NT2/D1 (cell line): ENCODE measurements at regions not wholly inside any gene's neighbourhood (a gene's known extent, or its start where the extent isn't known, plus 50 kb on each side); places are given as distances from the start of the nearest gene placed in this dataset.

ENCODE experiments used
- DNase-seq: peaks from one replicate; pipeline ENCODE4 v3.0.0-alpha.2; 2011; ENCODE audit warnings: low read depth, low spot score
- H3K27me3 ChIP-seq: 2 replicates; pipeline ENCODE4 v1.6.0; 2011; ENCODE audit warnings: mild to moderate bottlenecking; ENCODE audit not compliant: insufficient read length, insufficient read depth
- H3K36me3 ChIP-seq: 2 replicates; pipeline ENCODE4 v1.6.1; 2011; ENCODE audit warnings: mild to moderate bottlenecking, low read length, mixed read lengths; ENCODE audit not compliant: insufficient read depth, insufficient read length
- H3K4me1 ChIP-seq: 2 replicates; pipeline ENCODE4 v1.5.1; 2011; ENCODE audit not compliant: insufficient read depth, insufficient read length
- H3K4me3 ChIP-seq: 2 replicates; pipeline ENCODE4 v1.5.1; 2011; ENCODE audit warnings: low read depth; ENCODE audit not compliant: insufficient read length
- H3K9ac ChIP-seq: 2 replicates; pipeline ENCODE4 v1.6.0; 2011; ENCODE audit warnings: low read depth; ENCODE audit not compliant: insufficient read length
- H3K9me3 ChIP-seq: 2 replicates; pipeline ENCODE4 v1.5.1; 2011; ENCODE audit warnings: mild to moderate bottlenecking, low read length; ENCODE audit not compliant: insufficient read depth
- SUZ12 ChIP-seq: IDR thresholded peaks from 2 replicates; pipeline ENCODE4 v1.6.1; 2011; ENCODE audit not compliant: insufficient read length, insufficient read depth; ENCODE audit errors: extremely low read depth
- YY1 ChIP-seq: IDR thresholded peaks from 2 replicates; pipeline ENCODE4 v1.6.1; 2011; ENCODE audit not compliant: insufficient read length, insufficient read depth
- ZNF274 ChIP-seq: IDR thresholded peaks from 2 replicates; pipeline ENCODE4 v1.6.1; 2011; ENCODE audit warnings: mild to moderate bottlenecking, low read depth, low read length

- DNase-seq = peak; percentile 66
- no peaks in the 10 kb centered on the region for H3K36me3 ChIP-seq
- H3K27me3 ChIP-seq = no peaks in the 10 kb centered on the region
- peaks cover 14% of the 10 kb centered on the region; the same call in 1 of the 2 replicates for H3K9me3 ChIP-seq
- no peak overlapping the region for H3K9ac ChIP-seq
- H3K4me1 ChIP-seq = no peaks in the 10 kb centered on the region
- H3K4me3 ChIP-seq = no peak overlapping the region
- TF ChIP-seq ZNF274 = no peak
- TF ChIP-seq YY1 = no peak
- no peak for TF ChIP-seq SUZ12
These were observed 190.3 kb downstream of the DHX15 start for GRCh38 chr4:24394041-24394440.

DNA sequence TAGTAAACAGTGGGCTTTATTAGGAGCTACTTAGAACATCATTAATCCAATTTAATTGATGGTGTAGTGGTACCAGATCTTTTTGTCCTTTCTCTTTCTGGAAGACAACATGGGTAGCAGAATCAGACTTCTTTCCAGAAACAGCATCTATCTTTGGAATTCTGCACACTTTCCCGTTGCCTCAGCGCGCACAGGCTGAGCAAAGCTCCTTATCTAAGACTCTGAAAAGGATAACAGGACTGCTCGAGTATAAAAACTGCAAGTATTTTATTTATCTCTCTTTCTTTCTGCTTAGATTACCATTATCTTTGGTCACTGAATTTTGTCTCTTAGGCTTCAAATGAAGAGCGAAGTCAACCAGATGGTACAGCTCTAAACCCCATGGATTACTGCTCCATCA lies 191.7 kb downstream of the DHX15 start:
- Histone ChIP-seq H3K9me3 (peaks cover 14% of the 10 kb centered on the region; the same call in 1 of the 2 replicates), H3K4me3 (no peak overlapping the region), H3K27me3 (no peaks in the 10 kb centered on the region), H3K36me3 (no peaks in the 10 kb centered on the region), H3K4me1 (no peaks in the 10 kb centered on the region), H3K9ac (no peak overlapping the region)
- DNase-seq = no peak
- TF ChIP-seq ZNF274 = no peak
- TF ChIP-seq YY1 = no peak
- TF ChIP-seq SUZ12 = no peak

- Histone ChIP-seq H3K27me3 (peaks cover 14% of the 10 kb centered on the region), H3K4me3 (no peak overlapping the region), H3K9me3 (no peaks in the 10 kb centered on the region), H3K36me3 (no peaks in the 10 kb centered on the region), H3K9ac (no peak overlapping the region), H3K4me1 (no peaks in the 10 kb centered on the region)
- TF ChIP-seq ZNF274 = no peak
- no peak for TF ChIP-seq SUZ12
- TF ChIP-seq YY1 = no peak
- no peak for DNase-seq
These were observed 202.0 kb downstream of the DHX15 start for GRCh38 chr4:24382381-24382780.

DNA sequence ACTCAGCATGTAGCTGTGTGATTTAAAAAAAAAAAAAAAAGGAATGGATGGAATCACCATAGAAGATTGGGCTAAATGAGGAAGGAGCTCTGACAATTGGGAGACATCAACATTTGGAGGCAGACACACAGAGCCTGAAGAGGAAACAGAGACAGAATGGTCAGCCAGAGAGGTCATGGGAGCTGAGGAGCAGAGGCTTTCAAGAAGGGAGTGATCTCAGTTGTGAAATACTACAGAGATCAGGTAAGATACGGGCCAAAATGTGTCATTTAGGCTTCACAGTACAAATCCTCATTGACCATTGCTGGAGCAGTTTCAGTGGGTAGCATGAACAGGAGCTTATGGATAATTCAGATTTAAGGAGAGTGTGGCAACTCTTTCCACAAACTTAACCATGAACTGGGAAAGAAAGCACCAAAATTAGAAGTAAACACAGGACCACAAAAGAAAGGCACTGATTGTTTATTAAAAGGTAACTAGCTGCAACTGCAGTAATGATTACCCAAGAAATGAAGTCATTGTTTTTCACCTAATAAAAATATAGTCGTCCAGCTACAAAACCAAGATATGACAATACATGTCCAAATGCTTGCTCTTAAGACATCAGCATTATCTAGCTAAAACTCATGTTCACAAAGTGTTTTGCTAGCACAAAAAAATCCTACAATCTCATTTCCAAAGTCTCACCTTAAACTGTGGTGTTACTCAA lies 203.2 kb downstream of the DHX15 start:
- no peak overlapping the region for H3K9ac ChIP-seq
- H3K4me3 ChIP-seq = no peak overlapping the region

GRCh38 chr4:24373704-24374103 lies 210.7 kb downstream of the DHX15 start:
- DNase-seq = no peak
- TF ChIP-seq ZNF274 (no peak), SUZ12 (no peak), YY1 (no peak)
- Histone ChIP-seq H3K9me3 (no peaks in the 10 kb centered on the region), H3K4me1 (no peaks in the 10 kb centered on the region), H3K9ac (no peak overlapping the region), H3K27me3 (peaks cover 35% of the 10 kb centered on the region), H3K4me3 (no peak overlapping the region), H3K36me3 (no peaks in the 10 kb centered on the region)

More for the DNA sequence above, 203.2 kb downstream of the DHX15 start:
- Histone ChIP-seq H3K4me1 (no peaks in the 10 kb centered on the region), H3K36me3 (no peaks in the 10 kb centered on the region), H3K9me3 (no peaks in the 10 kb centered on the region), H3K27me3 (peaks cover 20% of the 10 kb centered on the region)
- no peak for TF ChIP-seq ZNF274
- no peak for DNase-seq

- Histone ChIP-seq H3K4me1 (no peaks in the 10 kb centered on the region), H3K36me3 (no peaks in the 10 kb centered on the region), H3K4me3 (no peak overlapping the region), H3K27me3 (peaks cover 42% of the 10 kb centered on the region), H3K9ac (no peak overlapping the region), H3K9me3 (no peaks in the 10 kb centered on the region)
- DNase-seq = no peak
- TF ChIP-seq YY1 (no peak), ZNF274 (no peak), SUZ12 (no peak)
These were observed 211.5 kb downstream of the DHX15 start for GRCh38 chr4:24372881-24373280.

DNA sequence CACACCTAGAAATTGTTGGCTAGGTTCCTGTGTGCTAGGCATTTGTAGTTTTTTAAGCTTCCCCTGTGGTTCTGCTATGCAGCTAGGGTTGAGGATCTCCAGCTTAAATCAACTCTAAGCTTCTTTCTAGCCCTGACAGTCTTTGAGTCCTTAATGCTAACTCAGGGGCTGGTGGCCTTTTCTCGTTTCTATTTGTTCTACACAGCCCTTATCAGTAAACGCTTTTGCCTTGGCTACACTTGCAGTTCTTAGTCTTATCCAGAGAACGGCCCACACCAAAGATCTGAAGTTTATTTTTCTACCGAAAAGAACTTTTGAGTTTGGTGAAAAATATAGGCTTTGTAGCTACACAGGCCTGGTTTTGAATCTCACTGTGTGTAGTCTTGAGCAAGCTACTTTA lies 212.0 kb downstream of the DHX15 start:
- no peaks in the 10 kb centered on the region for H3K9me3 ChIP-seq
- no peak for TF ChIP-seq YY1
- peaks cover 47% of the 10 kb centered on the region for H3K27me3 ChIP-seq

More for the DNA sequence above, 212.0 kb downstream of the DHX15 start:
- no peak overlapping the region for H3K4me3 ChIP-seq
- no peaks in the 10 kb centered on the region for H3K36me3 ChIP-seq
- no peak for DNase-seq
- no peaks in the 10 kb centered on the region for H3K4me1 ChIP-seq
- H3K9ac ChIP-seq = no peak overlapping the region
